GM19328 (cell line): ENCODE measurements at regions not wholly inside any gene's neighbourhood (a gene's known extent, or its start where the extent isn't known, plus 50 kb on each side); places are given as distances from the start of the nearest gene placed in this dataset.
"Not testable (repeated sequence)": the region's sequence is repeated elsewhere in the genome, so short reads cannot be mapped to it uniquely, and the experiment has no call there.

ENCODE experiments used
- ATAC-seq: cut with Tn5 transposase; IDR thresholded peaks from one replicate; pipeline ENCODE4 v1.9.1; 2021; ENCODE audit warnings: mild to moderate bottlenecking, moderate library complexity; ENCODE audit not compliant: unreplicated experiment

- no peak for ATAC-seq
Observed at GRCh38 chr7:12930534-12930933, 243.1 kb downstream of the ARL4A start.

- not testable (repeated sequence) for ATAC-seq
Observed at GRCh38 chr7:12931465-12931864, 244.0 kb downstream of the ARL4A start.

GRCh38 chr7:12939694-12940093 is 252.3 kb downstream of the ARL4A start:
- ATAC-seq, result no peak

- no peak for ATAC-seq
Observed at GRCh38 chr7:12941512-12941911, 254.1 kb downstream of the ARL4A start.

- no peak for ATAC-seq
Observed at GRCh38 chr7:12942609-12943008, 255.2 kb downstream of the ARL4A start.

- ATAC-seq, result no peak
Observed at GRCh38 chr7:12943781-12944180, 256.3 kb downstream of the ARL4A start.

- no peak for ATAC-seq
Observed at GRCh38 chr7:12945901-12946300, 258.5 kb downstream of the ARL4A start.

GRCh38 chr7:12947465-12947864 is 260.0 kb downstream of the ARL4A start:
- no peak for ATAC-seq

GRCh38 chr7:12949060-12949931 is 261.9 kb downstream of the ARL4A start:
- ATAC-seq, result no peak

- ATAC-seq, result no peak
Observed at GRCh38 chr7:12951397-12951801, 264.0 kb downstream of the ARL4A start.

- ATAC-seq, result no peak
Observed at GRCh38 chr7:12954380-12955033, 267.1 kb downstream of the ARL4A start.

GRCh38 chr7:12957487-12957886 is 270.1 kb downstream of the ARL4A start:
- ATAC-seq, result no peak

- ATAC-seq, result no peak
Observed at GRCh38 chr7:12961910-12962480, 274.6 kb downstream of the ARL4A start.

- no peak for ATAC-seq
Observed at GRCh38 chr7:12963435-12963834, 276.0 kb downstream of the ARL4A start.

- ATAC-seq, result no peak
Observed at GRCh38 chr7:12964836-12965235, 277.4 kb downstream of the ARL4A start.

GRCh38 chr7:12965767-12966166 is 278.3 kb downstream of the ARL4A start:
- ATAC-seq, result no peak

- no peak for ATAC-seq
Observed at GRCh38 chr7:12967322-12967721, 279.9 kb downstream of the ARL4A start.

- ATAC-seq, result no peak
Observed at GRCh38 chr7:12968836-12969422, 281.5 kb downstream of the ARL4A start.

GRCh38 chr7:12970626-12971025 is 283.2 kb downstream of the ARL4A start:
- ATAC-seq, result no peak

- ATAC-seq, result no peak
Observed at GRCh38 chr7:12974451-12975166, 287.2 kb downstream of the ARL4A start.

GRCh38 chr7:12975412-12975811 is 288.0 kb downstream of the ARL4A start:
- ATAC-seq, result no peak
